A549 (cell line): ENCODE measurements at regions not wholly inside any gene's neighbourhood (a gene's known extent, or its start where the extent isn't known, plus 50 kb on each side); places are given as distances from the start of the nearest gene placed in this dataset.

Experiments
- ATAC-seq, 2 experiments: fragments of 200-7000 bp in 1 of 2; fragments of >200 bp in 1 of 2; cut with Nextera tagmentation in 1 of 2; cut with Tn5 transposase in 1 of 2; 3 replicates each; pipeline versions ENCODE4 v1.8.0 to v1.9.1; 2018 to 2020; ENCODE audit warnings: mild to moderate bottlenecking in 1 of 2, moderate library complexity in 1 of 2
- CTCF ChIA-PET: fragments of 300-600 bp; sonication (Branson Sonifier 250); formaldehyde crosslinking; extraction: SDS; loops from one replicate; lab custom pipeline; 2021; ENCODE audit warnings: antibody characterized with exemption, inconsistent platforms; lab: Yijun Ruan, JAX
- POLR2A ChIA-PET: fragments of 350-600 bp; formaldehyde crosslinking; extraction: SDS; loops from one replicate; lab custom pipeline; 2021; ENCODE audit warnings: antibody characterized with exemption, inconsistent platforms; lab: Yijun Ruan, JAX
- DNase-seq, 2 experiments: peaks; one replicate each; pipeline versions ENCODE4 v3.0.0 to v3.0.0-alpha.2; 2011 to 2016; ENCODE audit warnings: low read depth in 1 of 2, low spot score in 1 of 2
- FAIRE-seq: peaks from 2 replicates; lab custom pipeline; 2011; peaks lifted over from hg19 to GRCh38; lab: Jason Lieb, UNC
- H3K27ac ChIP-seq, 2 experiments: fragments of >200 bp; sonication (Bioruptor Twin); formaldehyde crosslinking; 3 replicates each; pipeline ENCODE4 v1.5.1; 2016 to 2017
- H3K4me1 ChIP-seq: fragments of >200 bp; sonication (Bioruptor Twin); formaldehyde crosslinking; 3 replicates; pipeline ENCODE4 v1.6.1; 2016
- H3K4me2 ChIP-seq: fragments of >200 bp; sonication (Bioruptor Twin); formaldehyde crosslinking; 3 replicates; pipeline ENCODE4 v1.6.1; 2016
- H3K4me3 ChIP-seq: fragments of >200 bp; sonication (Bioruptor Twin); formaldehyde crosslinking; 3 replicates; pipeline ENCODE4 v1.5.1; 2016
- H3K9me3 ChIP-seq: fragments of >200 bp; sonication (Bioruptor Twin); formaldehyde crosslinking; 3 replicates; pipeline ENCODE4 v1.6.1; 2016
- CBX8 ChIP-seq: fragments of 200-600 bp; sonication (generic); IDR thresholded peaks from 2 replicates; pipeline ENCODE4 v1.6.1; 2016
- CEBPB ChIP-seq, 2 experiments: fragments of >200 bp in 1 of 2; sonication (Bioruptor Twin) in 1 of 2; formaldehyde crosslinking in 1 of 2; IDR thresholded peaks; 2 replicates each; pipeline ENCODE4 v1.6.1; 2012 to 2016
- CHD2 ChIP-seq: fragments of 150-350 bp; IDR thresholded peaks from 2 replicates; pipeline ENCODE4 v1.6.1; 2014; ENCODE audit warnings: low read length; ENCODE audit not compliant: partially characterized antibody
- ESRRA ChIP-seq: fragments of 150-350 bp; IDR thresholded peaks from 2 replicates; pipeline ENCODE4 v1.6.1; 2014; ENCODE audit warnings: mild to moderate bottlenecking, low read length, borderline replicate concordance
- HOXB5 ChIP-seq: fragments of 250-450 bp; sonication (Bioruptor Pico); IDR thresholded peaks from 2 replicates; pipeline ENCODE4 v1.5.0; 2020; ENCODE audit warnings: mild to moderate bottlenecking, moderate library complexity
- JUN ChIP-seq, 2 experiments: fragments of >200 bp; sonication (Bioruptor Twin); formaldehyde crosslinking; IDR thresholded peaks; 2 replicates in 1 of 2; 3 replicates in 1 of 2; pipeline ENCODE4 v1.6.1; 2016 to 2017
- MAFK ChIP-seq: fragments of 450-650 bp; IDR thresholded peaks from 2 replicates; pipeline ENCODE4 v1.6.1; 2014; ENCODE audit not compliant: partially characterized antibody
- PHF8 ChIP-seq: fragments of 200-600 bp; sonication (generic); IDR thresholded peaks from 2 replicates; pipeline ENCODE4 v1.6.1; 2016; ENCODE audit warnings: low read depth, mild to moderate bottlenecking, antibody characterized with exemption, moderate library complexity, borderline replicate concordance
- POLR2AphosphoS2 ChIP-seq: conservative IDR thresholded peaks from 2 replicates; pipeline ENCODE4 v1.6.1; 2012; ENCODE audit warnings: low read length, improper control_type of control experiment, inconsistent platforms
- RARB ChIP-seq: fragments of 250-450 bp; sonication (Bioruptor Pico); IDR thresholded peaks from 2 replicates; pipeline ENCODE4 v1.8.0; 2021; ENCODE audit warnings: mild to moderate bottlenecking, moderate library complexity
- RFX5 ChIP-seq: fragments of 450-650 bp; IDR thresholded peaks from 2 replicates; pipeline ENCODE4 v1.7.1; 2014; ENCODE audit warnings: antibody characterized with exemption, mild to moderate bottlenecking, moderate library complexity
- RNF2 ChIP-seq: fragments of 200-600 bp; sonication (generic); IDR thresholded peaks from 2 replicates; pipeline ENCODE4 v1.6.1; 2016; ENCODE audit warnings: low read depth, mild to moderate bottlenecking, antibody characterized with exemption, moderate library complexity, borderline replicate concordance
- SMC3 ChIP-seq: fragments of >200 bp; sonication (Bioruptor Twin); formaldehyde crosslinking; IDR thresholded peaks from 3 replicates; pipeline ENCODE4 v1.6.1; 2018; ENCODE audit warnings: inconsistent platforms
- ZSCAN20 ChIP-seq: fragments of 250-450 bp; sonication (Bioruptor Pico); IDR thresholded peaks from 2 replicates; pipeline ENCODE4 v1.8.0; 2022; ENCODE audit warnings: mild to moderate bottlenecking, moderate library complexity
- WGBS: methylation state at CpG from one replicate; pipeline ENCODE4 v1.1.6; 2017; ENCODE audit errors: missing lambda C conversion rate; 5-methylcytosine and 5-hydroxymethylcytosine counted together
- TF ChIP-seq, protein P1 (sequence below): fragments of 250-450 bp; sonication (Bioruptor Pico); IDR thresholded peaks from 2 replicates; pipeline ENCODE4 v1.5.0; 2020; ENCODE audit warnings: low read depth, mild to moderate bottlenecking, moderate library complexity
- TF ChIP-seq, protein P2 (sequence below): fragments of 250-450 bp; sonication (Bioruptor Pico); IDR thresholded peaks from 2 replicates; pipeline ENCODE4 v1.5.0; 2021; ENCODE audit warnings: mild to moderate bottlenecking, moderate library complexity, borderline replicate concordance
- TF ChIP-seq, protein P3 (sequence below): fragments of 200-600 bp; sonication (generic); IDR thresholded peaks from 2 replicates; pipeline ENCODE4 v1.6.1; 2016; ENCODE audit warnings: antibody characterized with exemption, mild to moderate bottlenecking, moderate library complexity

GRCh38 chr3:177800561-177800960 lies 603.3 kb upstream of the TBL1XR1 start:
- Histone ChIP-seq H3K4me1 (0 out of 3 replicates have a peak, but pooled peaks cover 6% of the 10 kb centered on the region), H3K27ac (no peak overlapping the region), H3K4me2 (no peak overlapping the region), H3K9me3 (no peaks in the 10 kb centered on the region), H3K4me3 (no peak overlapping the region)
- FAIRE-seq (no peak), ATAC-seq (no peak), DNase-seq (no peak)
- no peak for TF ChIP-seq RARB (CRISPR knock-in tag)
- TF ChIP-seq, protein P1, sequence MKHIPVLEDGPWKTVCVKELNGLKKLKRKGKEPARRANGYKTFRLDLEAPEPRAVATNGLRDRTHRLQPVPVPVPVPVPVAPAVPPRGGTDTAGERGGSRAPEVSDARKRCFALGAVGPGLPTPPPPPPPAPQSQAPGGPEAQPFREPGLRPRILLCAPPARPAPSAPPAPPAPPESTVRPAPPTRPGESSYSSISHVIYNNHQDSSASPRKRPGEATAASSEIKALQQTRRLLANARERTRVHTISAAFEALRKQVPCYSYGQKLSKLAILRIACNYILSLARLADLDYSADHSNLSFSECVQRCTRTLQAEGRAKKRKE (CRISPR knock-in tag): no peak
- no peak for TF ChIP-seq HOXB5 (CRISPR knock-in tag)
- TF ChIP-seq CHD2: no peak
- no peak for TF ChIP-seq CBX8
- TF ChIP-seq, protein P2, sequence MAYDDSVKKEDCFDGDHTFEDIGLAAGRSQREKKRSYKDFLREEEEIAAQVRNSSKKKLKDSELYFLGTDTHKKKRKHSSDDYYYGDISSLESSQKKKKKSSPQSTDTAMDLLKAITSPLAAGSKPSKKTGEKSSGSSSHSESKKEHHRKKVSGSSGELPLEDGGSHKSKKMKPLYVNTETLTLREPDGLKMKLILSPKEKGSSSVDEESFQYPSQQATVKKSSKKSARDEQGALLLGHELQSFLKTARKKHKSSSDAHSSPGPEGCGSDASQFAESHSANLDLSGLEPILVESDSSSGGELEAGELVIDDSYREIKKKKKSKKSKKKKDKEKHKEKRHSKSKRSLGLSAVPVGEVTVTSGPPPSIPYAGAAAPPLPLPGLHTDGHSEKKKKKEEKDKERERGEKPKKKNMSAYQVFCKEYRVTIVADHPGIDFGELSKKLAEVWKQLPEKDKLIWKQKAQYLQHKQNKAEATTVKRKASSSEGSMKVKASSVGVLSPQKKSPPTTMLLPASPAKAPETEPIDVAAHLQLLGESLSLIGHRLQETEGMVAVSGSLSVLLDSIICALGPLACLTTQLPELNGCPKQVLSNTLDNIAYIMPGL (CRISPR knock-in tag): no peak
- TF ChIP-seq MAFK: no peak
- TF ChIP-seq CEBPB (IDR thresholded peaks at IDR 0.05): no peak
- no peak for TF ChIP-seq ZSCAN20 (CRISPR knock-in tag)
- TF ChIP-seq RFX5: no peak
- CTCF ChIA-PET: no interaction called here
- POLR2A ChIA-PET: no interaction called here
- 94% methylated on average over 3 of the region's 3 CpGs for WGBS

- Histone ChIP-seq H3K4me1 (0 out of 3 replicates have a peak, but pooled peaks cover 6% of the 10 kb centered on the region), H3K9me3 (no peaks in the 10 kb centered on the region), H3K4me3 (no peak overlapping the region), H3K27ac (peak overlapping the region in 1 of 2 experiments; percentile 38; a peak in 2 of 6 replicates), H3K4me2 (no peak overlapping the region)
- FAIRE-seq (no peak), ATAC-seq (no peak), DNase-seq (no peak)
- ChIA-PET POLR2A (no interaction called here), CTCF (no interaction called here)
- TF ChIP-seq CEBPB (IDR thresholded peaks at IDR 0.05): no peak
- no peak for TF ChIP-seq PHF8
- TF ChIP-seq, protein P3, sequence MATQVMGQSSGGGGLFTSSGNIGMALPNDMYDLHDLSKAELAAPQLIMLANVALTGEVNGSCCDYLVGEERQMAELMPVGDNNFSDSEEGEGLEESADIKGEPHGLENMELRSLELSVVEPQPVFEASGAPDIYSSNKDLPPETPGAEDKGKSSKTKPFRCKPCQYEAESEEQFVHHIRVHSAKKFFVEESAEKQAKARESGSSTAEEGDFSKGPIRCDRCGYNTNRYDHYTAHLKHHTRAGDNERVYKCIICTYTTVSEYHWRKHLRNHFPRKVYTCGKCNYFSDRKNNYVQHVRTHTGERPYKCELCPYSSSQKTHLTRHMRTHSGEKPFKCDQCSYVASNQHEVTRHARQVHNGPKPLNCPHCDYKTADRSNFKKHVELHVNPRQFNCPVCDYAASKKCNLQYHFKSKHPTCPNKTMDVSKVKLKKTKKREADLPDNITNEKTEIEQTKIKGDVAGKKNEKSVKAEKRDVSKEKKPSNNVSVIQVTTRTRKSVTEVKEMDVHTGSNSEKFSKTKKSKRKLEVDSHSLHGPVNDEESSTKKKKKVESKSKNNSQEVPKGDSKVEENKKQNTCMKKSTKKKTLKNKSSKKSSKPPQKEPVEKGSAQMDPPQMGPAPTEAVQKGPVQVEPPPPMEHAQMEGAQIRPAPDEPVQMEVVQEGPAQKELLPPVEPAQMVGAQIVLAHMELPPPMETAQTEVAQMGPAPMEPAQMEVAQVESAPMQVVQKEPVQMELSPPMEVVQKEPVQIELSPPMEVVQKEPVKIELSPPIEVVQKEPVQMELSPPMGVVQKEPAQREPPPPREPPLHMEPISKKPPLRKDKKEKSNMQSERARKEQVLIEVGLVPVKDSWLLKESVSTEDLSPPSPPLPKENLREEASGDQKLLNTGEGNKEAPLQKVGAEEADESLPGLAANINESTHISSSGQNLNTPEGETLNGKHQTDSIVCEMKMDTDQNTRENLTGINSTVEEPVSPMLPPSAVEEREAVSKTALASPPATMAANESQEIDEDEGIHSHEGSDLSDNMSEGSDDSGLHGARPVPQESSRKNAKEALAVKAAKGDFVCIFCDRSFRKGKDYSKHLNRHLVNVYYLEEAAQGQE: no peak
- TF ChIP-seq SMC3: no peak
- TF ChIP-seq RNF2: no peak
- no peak for TF ChIP-seq POLR2AphosphoS2
- TF ChIP-seq JUN (IDR thresholded peaks at IDR 0.05): no peak
- no peak for TF ChIP-seq ESRRA
- WGBS: 66% methylated on average over 5 of the region's 5 CpGs
Measured at GRCh38 chr3:177802151-177802900, 605.0 kb upstream of the TBL1XR1 start.
